ENCODE measurements at regions not wholly inside any gene's neighbourhood (a gene's known extent, or its start where the extent isn't known, plus 50 kb on each side); places are given as distances from the start of the nearest gene placed in this dataset.

- TF ChIP-seq, protein P1, sequence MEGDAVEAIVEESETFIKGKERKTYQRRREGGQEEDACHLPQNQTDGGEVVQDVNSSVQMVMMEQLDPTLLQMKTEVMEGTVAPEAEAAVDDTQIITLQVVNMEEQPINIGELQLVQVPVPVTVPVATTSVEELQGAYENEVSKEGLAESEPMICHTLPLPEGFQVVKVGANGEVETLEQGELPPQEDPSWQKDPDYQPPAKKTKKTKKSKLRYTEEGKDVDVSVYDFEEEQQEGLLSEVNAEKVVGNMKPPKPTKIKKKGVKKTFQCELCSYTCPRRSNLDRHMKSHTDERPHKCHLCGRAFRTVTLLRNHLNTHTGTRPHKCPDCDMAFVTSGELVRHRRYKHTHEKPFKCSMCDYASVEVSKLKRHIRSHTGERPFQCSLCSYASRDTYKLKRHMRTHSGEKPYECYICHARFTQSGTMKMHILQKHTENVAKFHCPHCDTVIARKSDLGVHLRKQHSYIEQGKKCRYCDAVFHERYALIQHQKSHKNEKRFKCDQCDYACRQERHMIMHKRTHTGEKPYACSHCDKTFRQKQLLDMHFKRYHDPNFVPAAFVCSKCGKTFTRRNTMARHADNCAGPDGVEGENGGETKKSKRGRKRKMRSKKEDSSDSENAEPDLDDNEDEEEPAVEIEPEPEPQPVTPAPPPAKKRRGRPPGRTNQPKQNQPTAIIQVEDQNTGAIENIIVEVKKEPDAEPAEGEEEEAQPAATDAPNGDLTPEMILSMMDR (IDR thresholded peaks at IDR 0.05), result no peak
- TF ChIP-seq POLR2A (IDR thresholded peaks at IDR 0.05), result no peak
These were observed 305.1 kb downstream of the SLITRK1 start for GRCh38 chr13:83577183-83577582.
